Skeletal muscle satellite cell (primary cell): ENCODE measurements at regions not wholly inside any gene's neighbourhood (a gene's known extent, or its start where the extent isn't known, plus 50 kb on each side); places are given as distances from the start of the nearest gene placed in this dataset.
"Not testable (repeated sequence)": the region's sequence is repeated elsewhere in the genome, so short reads cannot be mapped to it uniquely, and the experiment has no call there.

Source experiments
- H3K27me3 ChIP-seq: 2 replicates; pipeline ENCODE4 v1.7.0; 2013; ENCODE audit warnings: low read length; ENCODE audit not compliant: control insufficient read depth, insufficient read depth
- H3K36me3 ChIP-seq: 2 replicates; pipeline ENCODE4 v1.7.0; 2013; ENCODE audit warnings: mild to moderate bottlenecking, control low read depth, low read length; ENCODE audit not compliant: insufficient read depth
- H3K4me1 ChIP-seq: 2 replicates; pipeline ENCODE4 v1.7.0; 2013; ENCODE audit warnings: low read length; ENCODE audit not compliant: control insufficient read depth, insufficient read depth
- H3K4me2 ChIP-seq: 2 replicates; pipeline ENCODE4 v1.7.0; 2013; ENCODE audit warnings: mild to moderate bottlenecking, low read length
- H3K4me3 ChIP-seq: 2 replicates; pipeline ENCODE4 v1.7.0; 2013; ENCODE audit warnings: low read length
- H3K9ac ChIP-seq: 2 replicates; pipeline ENCODE4 v1.7.0; 2013; ENCODE audit warnings: mild to moderate bottlenecking, low read depth, low read length, moderate library complexity
- H3K9me3 ChIP-seq: replicated peaks from 2 replicates; pipeline ENCODE4 v1.7.0; 2013; ENCODE audit warnings: mild to moderate bottlenecking, control low read depth, low read length

DNA sequence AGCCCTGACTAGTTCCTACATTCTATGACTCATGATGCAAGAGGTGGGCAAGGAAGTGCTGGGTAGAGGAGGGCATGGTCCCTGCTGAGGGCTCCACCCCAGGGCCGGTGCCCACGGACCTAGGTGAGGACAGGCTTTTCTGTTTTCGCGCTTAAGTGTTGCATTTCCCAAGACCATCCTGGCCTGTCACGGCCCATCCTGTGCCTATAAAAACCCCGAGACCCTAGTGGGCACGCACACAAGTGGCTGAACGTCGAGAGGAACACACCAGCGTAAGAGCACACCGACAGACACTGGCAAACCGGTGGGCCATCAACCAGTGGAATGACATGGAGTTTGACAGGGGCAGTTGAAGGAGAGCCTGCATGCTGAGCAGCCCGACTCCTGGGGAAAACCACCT is 680.7 kb upstream of the GHITM start:
- no peaks in the 10 kb centered on the region for H3K4me1 ChIP-seq
- H3K27me3 ChIP-seq = no peaks in the 10 kb centered on the region
- no peaks in the 10 kb centered on the region for H3K36me3 ChIP-seq
- H3K4me3 ChIP-seq = no peak overlapping the region
- no peaks in the 10 kb centered on the region for H3K9me3 ChIP-seq
- H3K4me2 ChIP-seq = no peak overlapping the region
- H3K9ac ChIP-seq = no peak overlapping the region

DNA sequence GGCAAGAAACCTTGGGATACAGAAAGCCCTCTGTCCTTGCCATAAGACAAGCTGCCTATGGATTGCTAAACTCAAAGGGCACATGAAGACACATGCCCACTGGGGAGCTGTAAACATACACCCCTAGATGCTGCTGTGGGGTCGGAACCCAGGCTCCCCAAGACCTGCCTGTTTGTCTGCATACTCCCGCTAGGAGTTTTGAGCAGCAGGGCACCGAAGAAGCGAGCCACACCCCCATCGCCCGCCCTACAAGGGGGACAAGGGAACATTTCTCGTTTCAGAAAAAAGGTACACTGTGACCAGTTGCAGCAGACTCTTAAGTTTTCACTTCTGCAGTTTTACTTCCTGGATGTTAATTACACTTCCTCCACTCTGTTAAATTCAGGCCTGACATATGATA is 680.2 kb upstream of the GHITM start:
- Histone ChIP-seq H3K4me1 (no peaks in the 10 kb centered on the region), H3K36me3 (no peaks in the 10 kb centered on the region), H3K9me3 (no peaks in the 10 kb centered on the region), H3K4me3 (no peak overlapping the region), H3K27me3 (no peaks in the 10 kb centered on the region), H3K4me2 (no peak overlapping the region), H3K9ac (no peak overlapping the region)

DNA sequence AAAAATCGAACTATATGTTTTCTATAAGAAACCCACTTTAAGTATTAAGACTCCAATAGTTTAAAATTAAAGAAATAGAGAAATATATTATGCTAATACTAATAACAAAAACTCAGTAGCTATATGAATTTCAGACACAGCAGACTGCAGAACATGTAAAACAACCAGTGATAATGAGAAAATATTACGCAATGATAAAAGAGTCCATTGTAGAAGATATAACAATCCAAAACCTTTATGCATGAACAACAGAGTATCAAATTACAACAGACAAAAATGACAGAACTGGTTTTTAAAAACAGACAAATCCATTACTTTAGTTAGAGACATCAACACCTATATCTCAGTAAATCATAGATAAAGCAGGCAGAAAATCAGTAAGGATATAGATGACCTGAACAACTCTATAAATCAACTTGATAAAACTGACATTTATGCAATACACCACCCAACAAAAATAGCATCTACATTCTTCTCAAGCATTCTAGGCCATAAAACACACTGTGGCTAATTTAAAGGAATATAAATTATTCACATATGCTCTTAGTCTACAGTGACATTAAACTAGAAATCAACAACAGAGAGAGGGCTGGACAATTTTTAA is 669.5 kb upstream of the GHITM start:
- H3K4me1 ChIP-seq = no peaks in the 10 kb centered on the region
- H3K27me3 ChIP-seq = no peaks in the 10 kb centered on the region
- H3K9me3 ChIP-seq = peaks cover 3% of the 10 kb centered on the region
- H3K9ac ChIP-seq = no peak overlapping the region
- H3K4me3 ChIP-seq = no peak overlapping the region
- no peak overlapping the region for H3K4me2 ChIP-seq
- no peaks in the 10 kb centered on the region for H3K36me3 ChIP-seq

DNA sequence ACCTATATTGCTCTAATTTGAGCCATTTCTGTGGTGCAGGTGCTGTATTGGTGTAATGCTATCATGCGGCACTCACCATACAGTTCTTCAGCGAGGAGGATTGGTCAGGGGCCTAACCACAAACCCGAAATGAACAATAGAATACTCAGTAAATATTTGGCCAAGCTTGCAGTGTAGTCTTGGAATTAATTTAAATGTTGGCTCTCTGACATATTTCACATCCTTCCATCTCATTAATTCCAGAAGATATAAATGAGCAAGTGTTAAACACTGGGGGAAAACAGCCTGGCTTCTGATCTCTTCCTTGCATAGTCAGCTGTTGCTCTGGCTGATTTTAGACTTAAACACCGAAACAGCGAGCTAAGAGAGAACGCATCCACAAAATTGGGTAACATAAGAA is 663.1 kb upstream of the GHITM start:
- Histone ChIP-seq H3K9me3 (no peaks in the 10 kb centered on the region), H3K4me3 (no peak overlapping the region), H3K9ac (no peak overlapping the region), H3K4me2 (no peak overlapping the region), H3K27me3 (no peaks in the 10 kb centered on the region), H3K4me1 (no peaks in the 10 kb centered on the region), H3K36me3 (no peaks in the 10 kb centered on the region)

DNA sequence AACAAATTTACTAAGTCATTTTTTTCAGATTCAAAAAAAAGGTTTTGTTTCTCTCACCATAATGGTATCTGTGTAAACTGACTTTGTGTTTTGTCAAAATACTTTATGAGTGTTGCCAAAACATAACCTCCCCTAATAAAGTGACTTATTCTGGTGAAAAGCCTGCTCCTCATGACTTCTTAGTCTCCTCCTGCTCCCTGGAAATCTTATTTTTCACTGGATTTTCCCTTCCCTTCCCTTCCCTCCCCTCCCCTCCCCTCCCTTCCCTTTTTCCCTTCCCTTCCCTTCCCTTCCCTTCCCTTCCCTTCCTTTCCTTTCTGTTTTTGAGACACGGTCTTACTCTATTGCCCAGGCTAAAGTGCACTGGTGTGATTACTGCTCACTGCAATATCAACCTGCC is 650.1 kb upstream of the GHITM start:
- no peaks in the 10 kb centered on the region for H3K27me3 ChIP-seq
- no peaks in the 10 kb centered on the region for H3K36me3 ChIP-seq
- H3K4me2 ChIP-seq = no peak overlapping the region
- H3K9me3 ChIP-seq = no peaks in the 10 kb centered on the region
- H3K9ac ChIP-seq = no peak overlapping the region
- H3K4me1 ChIP-seq = no peaks in the 10 kb centered on the region
- H3K4me3 ChIP-seq = no peak overlapping the region

DNA sequence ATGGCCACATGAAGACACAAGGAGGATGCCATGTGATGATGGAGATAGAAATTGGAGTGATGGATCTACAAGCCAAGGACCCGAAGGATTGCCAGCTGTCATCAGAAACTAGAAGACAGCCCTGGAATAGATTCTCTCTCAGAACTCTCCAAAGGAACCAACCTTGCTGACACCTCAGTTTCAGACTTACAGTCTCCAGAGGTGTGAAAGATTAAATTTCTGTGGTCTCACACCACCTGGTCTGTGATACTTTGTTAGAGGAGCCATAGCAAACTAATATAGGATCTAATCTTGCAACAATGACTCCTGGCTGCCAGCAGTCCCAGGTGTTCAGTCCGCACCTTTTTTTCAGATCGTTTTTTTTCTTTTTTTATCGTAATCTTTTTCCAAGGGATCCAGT is 647.3 kb upstream of the GHITM start:
- no peaks in the 10 kb centered on the region for H3K27me3 ChIP-seq
- H3K4me1 ChIP-seq = no peaks in the 10 kb centered on the region
- no peaks in the 10 kb centered on the region for H3K9me3 ChIP-seq
- no peaks in the 10 kb centered on the region for H3K36me3 ChIP-seq
- H3K9ac ChIP-seq = no peak overlapping the region
- H3K4me3 ChIP-seq = no peak overlapping the region
- no peak overlapping the region for H3K4me2 ChIP-seq

DNA sequence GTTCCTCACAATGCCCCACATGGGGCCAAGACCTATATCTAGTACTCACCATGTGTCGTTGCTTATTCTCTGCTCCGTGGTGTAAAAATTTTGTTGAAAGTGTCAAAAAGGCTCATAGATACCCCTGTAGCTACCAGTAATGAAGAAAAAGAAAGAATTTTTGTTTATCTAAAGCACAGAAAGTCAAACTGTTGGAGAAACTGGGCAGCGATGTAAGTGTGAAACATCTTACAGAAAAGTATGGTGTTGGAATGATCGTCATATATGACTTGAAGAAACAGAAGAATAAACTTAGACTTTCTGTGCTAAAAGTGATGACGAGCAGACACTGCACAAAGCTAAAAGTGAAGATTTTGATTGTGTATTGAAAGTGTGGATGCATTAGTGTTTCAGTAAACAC is 626.6 kb upstream of the GHITM start:
- H3K4me2 ChIP-seq = no peak overlapping the region
- no peak overlapping the region for H3K4me3 ChIP-seq
- no peaks in the 10 kb centered on the region for H3K36me3 ChIP-seq
- no peaks in the 10 kb centered on the region for H3K4me1 ChIP-seq
- H3K27me3 ChIP-seq = no peaks in the 10 kb centered on the region
- no peak overlapping the region for H3K9ac ChIP-seq
- peaks cover 3% of the 10 kb centered on the region for H3K9me3 ChIP-seq

DNA sequence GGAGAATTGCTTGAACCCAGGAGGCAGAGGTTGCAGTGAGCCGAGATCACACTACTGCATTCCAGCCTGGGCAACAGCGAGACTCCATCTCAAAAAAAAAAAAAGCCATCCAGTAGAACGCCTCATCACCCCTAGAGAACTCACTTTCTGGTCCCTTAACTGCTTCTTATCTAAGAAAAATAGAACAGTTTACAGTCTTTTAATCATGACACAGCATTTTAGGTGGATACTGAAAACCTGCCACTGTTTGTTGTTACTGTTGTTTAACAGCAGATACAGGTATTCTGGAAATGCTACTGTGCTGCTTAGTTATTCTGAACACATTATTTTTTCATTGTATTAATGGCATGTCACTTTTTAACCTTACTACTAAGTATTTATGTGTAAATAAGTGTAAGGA is 624.3 kb upstream of the GHITM start:
- Histone ChIP-seq H3K4me1 (no peaks in the 10 kb centered on the region), H3K9ac (no peak overlapping the region), H3K4me2 (no peak overlapping the region)

DNA sequence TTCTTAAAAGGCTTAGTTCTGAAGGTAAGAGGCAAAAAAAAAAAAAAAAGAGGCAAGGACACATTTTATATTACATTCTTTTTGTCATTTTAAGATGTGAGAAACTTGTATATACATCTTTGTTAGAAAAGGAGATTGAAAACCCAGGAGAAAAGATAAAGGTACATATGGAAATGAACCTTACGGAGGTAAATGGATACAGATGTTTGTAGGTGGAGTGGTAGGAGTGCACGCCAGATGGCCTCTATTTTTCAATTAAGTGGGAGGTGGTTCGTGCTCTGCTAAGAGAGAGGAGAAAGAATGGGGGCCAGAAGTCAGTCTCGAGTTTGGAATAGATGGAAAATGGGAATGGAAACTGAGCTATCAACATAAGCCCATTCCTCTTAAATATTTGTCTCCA is 622.5 kb upstream of the GHITM start:
- Histone ChIP-seq H3K36me3 (no peaks in the 10 kb centered on the region), H3K9me3 (peaks cover 3% of the 10 kb centered on the region)

More for the DNA sequence above, 624.3 kb upstream of the GHITM start:
- H3K36me3 ChIP-seq = no peaks in the 10 kb centered on the region
- H3K9me3 ChIP-seq = peaks cover 3% of the 10 kb centered on the region
- H3K27me3 ChIP-seq = no peaks in the 10 kb centered on the region
- H3K4me3 ChIP-seq = no peak overlapping the region

DNA sequence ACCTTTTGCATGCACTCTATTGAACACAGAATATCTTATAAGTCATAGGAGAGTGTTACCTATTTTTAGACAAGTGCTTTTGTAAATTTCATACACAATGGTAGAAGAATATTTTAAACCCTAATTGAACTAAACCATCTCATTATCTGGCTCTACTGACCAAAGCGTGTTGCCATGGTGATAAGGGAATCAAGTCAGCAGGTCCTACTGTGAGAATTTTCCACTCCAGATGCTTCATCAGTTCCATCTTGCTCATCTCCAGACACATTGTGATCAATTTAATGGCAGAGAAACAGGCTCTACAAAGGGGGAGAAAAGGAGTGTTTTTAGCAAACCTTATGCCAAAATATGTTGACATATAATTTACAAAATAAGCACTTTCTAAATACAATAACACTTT is 621.9 kb upstream of the GHITM start:
- Histone ChIP-seq H3K4me1 (no peaks in the 10 kb centered on the region), H3K9ac (no peak overlapping the region), H3K4me2 (no peak overlapping the region), H3K9me3 (peaks cover 3% of the 10 kb centered on the region), H3K27me3 (no peaks in the 10 kb centered on the region), H3K36me3 (no peaks in the 10 kb centered on the region), H3K4me3 (no peak overlapping the region)

More for the DNA sequence above, 622.5 kb upstream of the GHITM start:
- Histone ChIP-seq H3K4me3 (no peak overlapping the region), H3K4me1 (no peaks in the 10 kb centered on the region), H3K4me2 (no peak overlapping the region), H3K9ac (no peak overlapping the region), H3K27me3 (no peaks in the 10 kb centered on the region)

DNA sequence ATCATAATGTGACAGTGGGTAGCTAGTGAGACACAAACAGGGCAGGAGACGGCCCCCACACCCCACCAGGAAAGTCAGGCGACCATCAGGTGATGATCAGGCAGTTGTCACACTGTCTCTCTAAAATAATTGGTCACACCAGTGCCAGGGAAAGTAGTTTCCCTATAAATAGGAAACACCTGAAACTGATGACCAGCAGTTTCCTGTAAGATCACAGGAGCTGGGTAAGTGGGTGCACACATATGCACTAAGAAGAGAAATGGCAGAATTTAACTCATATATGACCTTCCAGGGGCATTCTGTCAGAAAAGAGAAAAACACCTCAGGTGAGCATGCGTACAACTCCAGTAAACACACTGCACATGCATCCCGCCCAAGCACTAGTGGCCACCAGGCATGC is 620.5 kb upstream of the GHITM start:
- H3K9me3 ChIP-seq = no peaks in the 10 kb centered on the region
- H3K36me3 ChIP-seq = no peaks in the 10 kb centered on the region
- H3K4me2 ChIP-seq = no peak overlapping the region
- no peak overlapping the region for H3K4me3 ChIP-seq
- H3K27me3 ChIP-seq = no peaks in the 10 kb centered on the region
- no peak overlapping the region for H3K9ac ChIP-seq
- no peaks in the 10 kb centered on the region for H3K4me1 ChIP-seq

DNA sequence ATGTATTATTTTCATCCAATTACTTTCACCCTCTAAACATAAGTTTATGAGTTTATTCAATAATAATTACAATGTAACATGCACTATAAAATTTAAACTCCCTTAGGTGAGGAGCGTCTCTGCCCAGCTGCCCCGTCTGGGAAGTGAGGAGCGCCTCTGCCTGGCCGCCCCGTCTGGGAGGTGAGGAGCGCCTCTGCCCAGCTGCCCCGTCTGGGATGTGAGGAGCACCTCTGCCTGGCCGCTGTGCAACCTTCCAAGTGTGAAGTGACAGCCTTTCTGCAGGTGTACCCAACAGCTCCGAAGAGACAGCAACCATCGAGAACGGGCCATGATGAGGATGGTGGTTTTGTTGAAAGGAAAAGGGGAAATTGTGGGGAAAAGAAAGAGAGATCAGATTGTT is 618.9 kb upstream of the GHITM start:
- not testable (repeated sequence) for H3K4me3 ChIP-seq, H3K27me3 ChIP-seq, H3K4me1 ChIP-seq, H3K36me3 ChIP-seq, H3K9ac ChIP-seq, H3K4me2 ChIP-seq, H3K9me3 ChIP-seq
